ENCODE measurements at regions not wholly inside any gene's neighbourhood (a gene's known extent, or its start where the extent isn't known, plus 50 kb on each side); places are given as distances from the start of the nearest gene placed in this dataset.

GRCh38 chr11:116688202-116688540 lies 84.6 kb downstream of the BUD13 start:
- TF ChIP-seq CTCF (IDR thresholded peaks at IDR 0.05) (no peak), POLR2A (IDR thresholded peaks at IDR 0.05) (no peak)
- H3K27ac ChIP-seq: no peak overlapping the region
- 59 to 65% methylated on average over 5 to 6 of the region's 6 CpGs for WGBS, 2 donors

GRCh38 chr11:116687458-116688201 lies 85.2 kb downstream of the BUD13 start:
- H3K27ac ChIP-seq: no peak overlapping the region
- WGBS, 2 donors: 44 to 59% methylated on average over 3 to 6 of the region's 6 CpGs
- no peak for ATAC-seq (ENCODE audit: low FRiP score in 2 of 2)
- H3K4me3 ChIP-seq: no peak overlapping the region
- H3K27me3 ChIP-seq: no peaks in the 10 kb centered on the region
- peaks cover 0 to 4% (median 0%) of the 10 kb centered on the region in 4 donors for H3K9me3 ChIP-seq
- peaks cover 0 to 3% (median 0%) of the 10 kb centered on the region in 4 donors for H3K4me1 ChIP-seq
- no peak for TF ChIP-seq POLR2A (IDR thresholded peaks at IDR 0.05)
- no peak for TF ChIP-seq POLR2AphosphoS5 (IDR thresholded peaks at IDR 0.05)
- no peak for TF ChIP-seq CTCF (IDR thresholded peaks at IDR 0.05)
- no peak for TF ChIP-seq EP300 (IDR thresholded peaks at IDR 0.05)
- no peak for DNase-seq
- no peaks in the 10 kb centered on the region for H3K36me3 ChIP-seq

More at GRCh38 chr11:116688202-116688540, 84.6 kb downstream of the BUD13 start:
- no peaks in the 10 kb centered on the region for H3K36me3 ChIP-seq
- ATAC-seq (ENCODE audit: low FRiP score in 2 of 2): no peak
- peaks cover 0 to 4% (median 0%) of the 10 kb centered on the region in 4 donors for H3K9me3 ChIP-seq
- H3K4me3 ChIP-seq: no peak overlapping the region
- DNase-seq: no peak
- H3K4me1 ChIP-seq: peaks cover 0 to 3% (median 0%) of the 10 kb centered on the region in 4 donors
- no peaks in the 10 kb centered on the region for H3K27me3 ChIP-seq

GRCh38 chr11:116686866-116687265 lies 85.9 kb downstream of the BUD13 start:
- H3K36me3 ChIP-seq: no peaks in the 10 kb centered on the region
- no peak overlapping the region for H3K4me3 ChIP-seq
- WGBS, 2 donors: 56 to 75% methylated on average over 6 to 8 of the region's 9 CpGs
- DNase-seq (no peak), ATAC-seq (ENCODE audit: low FRiP score in 2 of 2) (no peak)
- peaks cover 0 to 4% (median 0%) of the 10 kb centered on the region in 4 donors for H3K9me3 ChIP-seq
- H3K4me1 ChIP-seq: peaks cover 0 to 3% (median 0%) of the 10 kb centered on the region in 4 donors
- H3K27ac ChIP-seq: no peak overlapping the region
- TF ChIP-seq EP300 (IDR thresholded peaks at IDR 0.05): no peak
- no peak for TF ChIP-seq POLR2AphosphoS5 (IDR thresholded peaks at IDR 0.05)
- no peak for TF ChIP-seq POLR2A (IDR thresholded peaks at IDR 0.05)
- no peak for TF ChIP-seq CTCF (IDR thresholded peaks at IDR 0.05)
- no peaks in the 10 kb centered on the region for H3K27me3 ChIP-seq

GRCh38 chr11:116683982-116684381 lies 88.8 kb downstream of the BUD13 start:
- Histone ChIP-seq H3K4me3 (no peak overlapping the region), H3K36me3 (no peaks in the 10 kb centered on the region), H3K27me3 (no peaks in the 10 kb centered on the region), H3K9me3 (peaks cover 0 to 4% (median 0%) of the 10 kb centered on the region in 4 donors), H3K27ac (no peak overlapping the region), H3K4me1 (no peaks in the 10 kb centered on the region)
- DNase-seq: no peak
- no peak for TF ChIP-seq CTCF (IDR thresholded peaks at IDR 0.05)
- no peak for TF ChIP-seq EP300 (IDR thresholded peaks at IDR 0.05)
- no peak for TF ChIP-seq POLR2AphosphoS5 (IDR thresholded peaks at IDR 0.05)
- TF ChIP-seq POLR2A (IDR thresholded peaks at IDR 0.05): no peak
- no peak for ATAC-seq (ENCODE audit: low FRiP score in 2 of 2)
- 86 to 93% methylated on average over 3 of the region's 3 CpGs for WGBS, 2 donors
